ENCODE measurements at regions not wholly inside any gene's neighbourhood (a gene's known extent, or its start where the extent isn't known, plus 50 kb on each side); places are given as distances from the start of the nearest gene placed in this dataset.
A peak's percentile ranks its signal among the peaks of the same experiment; 100 is the strongest.

GRCh38 chr10:78576276-78576675, 492.5 kb upstream of the ZMIZ1 start:
- no peak for DNase-seq

GRCh38 chr10:78577712-78578111, 491.1 kb upstream of the ZMIZ1 start:
- DNase-seq: no peak

- peak; percentile 40 for DNase-seq
These were observed 489.8 kb upstream of the ZMIZ1 start for GRCh38 chr10:78578929-78579328.

- DNase-seq: no peak
These were observed 489.2 kb upstream of the ZMIZ1 start for GRCh38 chr10:78579576-78579975.

GRCh38 chr10:78579995-78580394, 488.8 kb upstream of the ZMIZ1 start:
- no peak for DNase-seq

- no peak for DNase-seq
These were observed 487.6 kb upstream of the ZMIZ1 start for GRCh38 chr10:78581133-78581694.

- DNase-seq: no peak
These were observed 486.2 kb upstream of the ZMIZ1 start for GRCh38 chr10:78582540-78582939.

GRCh38 chr10:78584266-78584665, 484.5 kb upstream of the ZMIZ1 start:
- DNase-seq: no peak

GRCh38 chr10:78584681-78585080, 484.1 kb upstream of the ZMIZ1 start:
- DNase-seq: no peak

- no peak for DNase-seq
These were observed 482.8 kb upstream of the ZMIZ1 start for GRCh38 chr10:78585952-78586351.

GRCh38 chr10:78588194-78588811, 480.5 kb upstream of the ZMIZ1 start:
- peak; percentile 82 for DNase-seq

GRCh38 chr10:78589687-78590086, 479.1 kb upstream of the ZMIZ1 start:
- no peak for DNase-seq

- no peak for DNase-seq
These were observed 477.7 kb upstream of the ZMIZ1 start for GRCh38 chr10:78591066-78591465.

- no peak for DNase-seq
These were observed 474.1 kb upstream of the ZMIZ1 start for GRCh38 chr10:78594559-78595268.

- no peak for DNase-seq
These were observed 473.5 kb upstream of the ZMIZ1 start for GRCh38 chr10:78595269-78595619.

- DNase-seq: no peak
These were observed 472.2 kb upstream of the ZMIZ1 start for GRCh38 chr10:78596556-78596955.

- DNase-seq: no peak
These were observed 470.8 kb upstream of the ZMIZ1 start for GRCh38 chr10:78597796-78598555.

- DNase-seq: no peak
These were observed 469.5 kb upstream of the ZMIZ1 start for GRCh38 chr10:78599122-78599853.

GRCh38 chr10:78600121-78600665, 468.6 kb upstream of the ZMIZ1 start:
- DNase-seq: no peak

- DNase-seq: peak; percentile 9
These were observed 468.0 kb upstream of the ZMIZ1 start for GRCh38 chr10:78600740-78601139.

GRCh38 chr10:78602201-78602932, 466.4 kb upstream of the ZMIZ1 start:
- no peak for DNase-seq

GRCh38 chr10:78604286-78604685, 464.5 kb upstream of the ZMIZ1 start:
- DNase-seq: no peak

Measured in fibroblast of skin of right biceps (primary cell).